ENCODE measurements at regions not wholly inside any gene's neighbourhood (a gene's known extent, or its start where the extent isn't known, plus 50 kb on each side); places are given as distances from the start of the nearest gene placed in this dataset.
"Not testable (repeated sequence)": the region's sequence is repeated elsewhere in the genome, so short reads cannot be mapped to it uniquely, and the experiment has no call there.

DNA sequence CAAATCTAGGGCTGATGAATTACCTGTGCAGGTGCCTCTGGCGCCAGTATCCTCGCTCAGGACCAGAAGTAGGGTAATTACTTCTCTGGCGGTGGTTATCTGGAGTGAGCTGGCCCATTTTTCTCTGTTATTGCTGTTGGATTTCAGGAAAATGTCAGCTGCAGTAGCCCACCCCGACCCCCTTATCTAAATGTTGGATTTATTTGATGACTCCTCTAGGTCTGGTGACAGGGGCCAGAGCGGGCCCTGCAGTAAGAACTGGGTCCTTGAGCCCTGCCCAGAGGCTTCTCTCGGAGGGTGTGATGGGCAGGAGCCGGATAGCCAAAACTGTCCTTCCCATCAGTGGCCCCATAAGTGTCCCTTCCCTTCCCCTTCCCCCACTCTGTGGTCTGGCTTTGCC is 384.3 kb downstream of the PTPRU start:
- peak in 1 of 2 donors; percentile 22 for DNase-seq (ENCODE audit: low spot score in 2 of 2)

DNA sequence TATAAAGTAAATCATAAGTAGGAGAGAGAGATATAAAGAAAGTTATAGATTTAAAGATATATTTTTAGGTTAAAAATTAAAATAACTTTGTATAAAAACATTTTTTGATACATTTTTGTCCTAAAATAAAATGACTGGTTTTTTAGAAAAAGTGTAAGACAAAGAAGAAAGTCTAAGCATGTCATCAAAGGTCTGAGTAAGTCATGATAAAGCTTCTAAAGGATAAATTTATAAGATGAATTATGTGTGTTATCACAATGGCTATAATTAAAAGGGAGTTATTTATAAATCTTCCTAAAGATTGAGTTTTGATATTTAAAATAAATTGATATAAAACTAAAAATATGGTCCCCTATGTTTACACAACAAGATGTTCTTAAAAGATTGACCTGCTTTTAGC is 370.9 kb downstream of the PTPRU start:
- Histone ChIP-seq H3K4me3 (no peak overlapping the region), H3K27me3 (no peaks in the 10 kb centered on the region), H3K4me1 (no peaks in the 10 kb centered on the region), H3K9me3 (no peaks in the 10 kb centered on the region), H3K27ac (no peak overlapping the region), H3K36me3 (no peaks in the 10 kb centered on the region)
- intact Hi-C loops (cut with DNase I), result no loop called here
- TF ChIP-seq, protein P1, sequence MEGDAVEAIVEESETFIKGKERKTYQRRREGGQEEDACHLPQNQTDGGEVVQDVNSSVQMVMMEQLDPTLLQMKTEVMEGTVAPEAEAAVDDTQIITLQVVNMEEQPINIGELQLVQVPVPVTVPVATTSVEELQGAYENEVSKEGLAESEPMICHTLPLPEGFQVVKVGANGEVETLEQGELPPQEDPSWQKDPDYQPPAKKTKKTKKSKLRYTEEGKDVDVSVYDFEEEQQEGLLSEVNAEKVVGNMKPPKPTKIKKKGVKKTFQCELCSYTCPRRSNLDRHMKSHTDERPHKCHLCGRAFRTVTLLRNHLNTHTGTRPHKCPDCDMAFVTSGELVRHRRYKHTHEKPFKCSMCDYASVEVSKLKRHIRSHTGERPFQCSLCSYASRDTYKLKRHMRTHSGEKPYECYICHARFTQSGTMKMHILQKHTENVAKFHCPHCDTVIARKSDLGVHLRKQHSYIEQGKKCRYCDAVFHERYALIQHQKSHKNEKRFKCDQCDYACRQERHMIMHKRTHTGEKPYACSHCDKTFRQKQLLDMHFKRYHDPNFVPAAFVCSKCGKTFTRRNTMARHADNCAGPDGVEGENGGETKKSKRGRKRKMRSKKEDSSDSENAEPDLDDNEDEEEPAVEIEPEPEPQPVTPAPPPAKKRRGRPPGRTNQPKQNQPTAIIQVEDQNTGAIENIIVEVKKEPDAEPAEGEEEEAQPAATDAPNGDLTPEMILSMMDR (IDR thresholded peaks at IDR 0.05), result no peak
- DNase-seq (ENCODE audit: low spot score in 2 of 2), result no peak

More for the DNA sequence above, 384.3 kb downstream of the PTPRU start:
- TF ChIP-seq, protein P1 (IDR thresholded peaks at IDR 0.05), result no peak
- Histone ChIP-seq H3K4me3 (no peak overlapping the region), H3K36me3 (no peaks in the 10 kb centered on the region), H3K27ac (no peak overlapping the region), H3K27me3 (no peaks in the 10 kb centered on the region), H3K4me1 (no peaks in the 10 kb centered on the region), H3K9me3 (no peaks in the 10 kb centered on the region)
- intact Hi-C loops (cut with DNase I), result no loop called here

DNA sequence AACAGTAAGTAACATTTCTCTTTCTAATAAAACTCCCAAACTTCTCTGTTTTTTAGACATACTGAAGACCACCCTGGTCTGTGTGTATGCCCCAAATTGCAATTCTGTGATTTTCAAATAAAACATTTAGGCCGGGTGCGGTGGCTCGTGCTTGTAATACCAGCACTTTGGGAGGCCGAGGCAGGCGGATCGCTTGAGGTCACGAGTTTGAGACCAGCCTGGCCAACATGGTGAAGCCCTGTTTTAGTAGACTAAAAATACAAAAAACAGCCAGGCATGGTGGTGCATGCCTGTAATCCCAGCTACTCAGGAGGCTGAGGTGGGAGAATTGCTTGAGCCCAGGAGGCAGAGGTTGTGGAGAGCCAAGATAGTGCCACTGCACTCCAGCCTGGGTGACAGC is 368.5 kb downstream of the PTPRU start:
- intact Hi-C loops (cut with DNase I); H3K4me1 ChIP-seq; H3K27ac ChIP-seq; H3K36me3 ChIP-seq; H3K9me3 ChIP-seq; H3K4me3 ChIP-seq; H3K27me3 ChIP-seq: not testable (repeated sequence)
- DNase-seq (ENCODE audit: low spot score in 2 of 2), result peak in 1 of 2 donors; percentile 8

DNA sequence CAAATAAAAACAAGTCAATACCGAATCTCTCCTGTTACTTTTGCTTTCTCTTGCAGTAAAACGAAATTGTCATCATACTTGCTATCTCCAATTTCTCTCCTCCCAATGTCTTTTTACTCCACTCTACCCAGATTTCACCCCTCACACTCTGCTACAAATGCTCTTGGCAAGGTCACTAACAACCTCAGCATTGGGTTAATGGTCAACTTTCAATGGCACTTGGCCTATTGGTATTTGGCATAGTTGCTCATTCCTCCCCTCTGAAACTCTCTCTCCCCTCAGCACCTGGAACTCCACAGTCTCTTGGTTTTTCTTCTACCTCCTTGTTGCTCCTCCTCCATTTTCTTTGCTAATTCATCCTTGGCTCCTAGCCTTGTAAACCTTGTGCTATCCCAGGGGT is 367.3 kb downstream of the PTPRU start:
- Histone ChIP-seq H3K4me3 (no peak overlapping the region), H3K4me1 (no peaks in the 10 kb centered on the region), H3K9me3 (no peaks in the 10 kb centered on the region), H3K27ac (no peak overlapping the region), H3K27me3 (no peaks in the 10 kb centered on the region), H3K36me3 (no peaks in the 10 kb centered on the region)
- no peak for DNase-seq (ENCODE audit: low spot score in 2 of 2)
- intact Hi-C loops (cut with DNase I), result no loop called here
- TF ChIP-seq, protein P1 (IDR thresholded peaks at IDR 0.05), result no peak

DNA sequence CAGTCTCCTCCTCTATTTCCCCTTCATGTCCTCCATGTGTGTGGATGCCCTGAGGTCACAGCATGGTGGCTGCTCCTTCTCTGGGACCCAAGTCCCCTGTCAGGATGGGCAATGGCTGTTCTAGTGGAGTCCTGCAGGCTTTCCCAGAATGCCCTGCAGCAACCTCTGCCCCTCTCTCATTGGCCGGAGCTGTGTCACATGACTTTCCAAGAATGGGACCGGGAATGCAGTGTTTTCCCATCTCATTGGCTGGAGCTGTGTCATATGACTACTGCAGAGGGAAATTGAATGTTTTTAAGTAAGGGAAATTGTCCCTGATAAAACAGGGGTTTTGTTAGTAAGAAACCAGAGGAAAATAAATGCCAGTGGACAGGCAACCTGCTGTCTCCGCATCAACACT is 365.9 kb downstream of the PTPRU start:
- Histone ChIP-seq H3K36me3 (no peaks in the 10 kb centered on the region), H3K9me3 (no peaks in the 10 kb centered on the region), H3K27ac (no peak overlapping the region), H3K4me1 (no peaks in the 10 kb centered on the region), H3K27me3 (no peaks in the 10 kb centered on the region), H3K4me3 (no peak overlapping the region)
- TF ChIP-seq, protein P1 (IDR thresholded peaks at IDR 0.05), result no peak
- intact Hi-C loops (cut with DNase I), result no loop called here
- peak in 1 of 2 donors; percentile 8 for DNase-seq (ENCODE audit: low spot score in 2 of 2)

DNA sequence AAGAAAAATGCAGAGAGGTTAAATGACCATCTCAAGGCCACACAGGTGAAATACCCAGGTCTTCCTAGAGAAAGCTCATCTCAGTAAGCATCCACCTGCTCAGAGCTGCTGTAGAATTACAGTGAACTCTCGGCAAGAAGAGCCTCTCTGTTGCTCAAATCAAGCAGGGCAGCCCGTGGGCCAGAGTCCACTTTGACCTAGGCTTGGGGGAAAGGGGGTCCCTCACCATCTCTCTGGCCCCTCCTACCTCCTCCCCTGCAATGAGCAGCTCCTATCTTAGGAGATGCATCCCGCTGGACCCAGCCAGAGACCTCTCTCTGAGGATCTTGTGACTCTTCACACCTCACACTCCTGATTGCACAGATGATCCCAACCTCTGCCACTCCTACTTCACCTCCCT is 364.7 kb downstream of the PTPRU start:
- Histone ChIP-seq H3K27ac (no peak overlapping the region), H3K27me3 (no peaks in the 10 kb centered on the region), H3K4me3 (no peak overlapping the region), H3K4me1 (no peaks in the 10 kb centered on the region), H3K9me3 (no peaks in the 10 kb centered on the region), H3K36me3 (no peaks in the 10 kb centered on the region)
- TF ChIP-seq, protein P1 (IDR thresholded peaks at IDR 0.05), result no peak
- DNase-seq (ENCODE audit: low spot score in 2 of 2), result peak in 1 of 2 donors; percentile 13
- intact Hi-C loops (cut with DNase I), result no loop called here
